IMR-90 (cell line): ENCODE measurements at regions not wholly inside any gene's neighbourhood (a gene's known extent, or its start where the extent isn't known, plus 50 kb on each side); places are given as distances from the start of the nearest gene placed in this dataset.
"Not testable (repeated sequence)": the region's sequence is repeated elsewhere in the genome, so short reads cannot be mapped to it uniquely, and the experiment has no call there.

Experiments used
- ATAC-seq: fragments of 200-7000 bp; cut with Tn5 transposase; 2 replicates; pipeline ENCODE4 v1.9.1; 2020; ENCODE audit warnings: low read depth, mild to moderate bottlenecking, moderate library complexity
- BruUV-seq: library from RNA; stranded (reverse); fragments of 400-500 nt; replicated peaks from 2 replicates; lab custom pipeline; 2021; lab: Mats Ljungman, UMichigan
- CTCF ChIA-PET: fragments of 300-600 bp; formaldehyde crosslinking; extraction: SDS; loops from one replicate; lab custom pipeline; 2021; ENCODE audit warnings: antibody characterized with exemption; lab: Yijun Ruan, JAX
- POLR2A ChIA-PET: fragments of 300-600 bp; sonication (Branson Sonifier 250); formaldehyde crosslinking; loops from one replicate; lab custom pipeline; 2022; ENCODE audit warnings: antibody characterized with exemption; ENCODE audit not compliant: unreplicated experiment; lab: Charles Lee
- DNase-seq: peaks from one replicate; pipeline ENCODE4 v3.0.0; 2013
- H2AFZ ChIP-seq: replicated peaks from 2 replicates; pipeline ENCODE3; 2013; ENCODE audit warnings: low read length, mild to moderate bottlenecking; ENCODE audit not compliant: poor library complexity
- H2AK5ac ChIP-seq: 2 replicates; pipeline ENCODE4 v1.6.1; 2013; ENCODE audit warnings: low read depth, low read length, inconsistent platforms
- H2AK9ac ChIP-seq: replicated peaks from 2 replicates; pipeline ENCODE3; 2013; ENCODE audit warnings: mild to moderate bottlenecking, low read depth, low read length, moderate library complexity; ENCODE audit not compliant: poor library complexity
- H2BK120ac ChIP-seq: 2 replicates; pipeline ENCODE4 v1.6.1; 2013; ENCODE audit warnings: low read depth, low read length, inconsistent platforms
- H2BK15ac ChIP-seq: 3 replicates; pipeline ENCODE4 v1.6.1; 2013; ENCODE audit warnings: low read depth, low read length, inconsistent platforms
- H2BK20ac ChIP-seq: 2 replicates; pipeline ENCODE4 v1.6.1; 2013; ENCODE audit warnings: low read depth, mild to moderate bottlenecking, inconsistent platforms, low read length, moderate library complexity
- H2BK5ac ChIP-seq: 2 replicates; pipeline ENCODE4 v1.6.1; 2013; ENCODE audit warnings: mild to moderate bottlenecking, low read depth, low read length, inconsistent platforms; ENCODE audit not compliant: poor library complexity, severe bottlenecking
- H3K14ac ChIP-seq: replicated peaks from 2 replicates; pipeline ENCODE4 v1.6.1; 2013; ENCODE audit warnings: low read depth, low read length, inconsistent platforms
- H3K18ac ChIP-seq: 2 replicates; pipeline ENCODE4 v1.6.1; 2013; ENCODE audit warnings: low read depth, low read length, control low read depth
- H3K23ac ChIP-seq: 2 replicates; pipeline ENCODE4 v1.6.1; 2013; ENCODE audit warnings: low read depth, low read length, inconsistent platforms
- H3K27ac ChIP-seq: 2 replicates; pipeline ENCODE4 v1.5.1; 2013; ENCODE audit warnings: mild to moderate bottlenecking, control low read depth, low read length; ENCODE audit not compliant: insufficient read depth
- H3K27me3 ChIP-seq: 2 replicates; pipeline ENCODE4 v1.6.1; 2013; ENCODE audit warnings: low read length; ENCODE audit not compliant: control insufficient read depth, insufficient read depth
- H3K36me3 ChIP-seq: 2 replicates; pipeline ENCODE4 v1.6.1; 2013; ENCODE audit warnings: low read length, mixed read lengths; ENCODE audit not compliant: control insufficient read depth, insufficient read depth
- H3K4ac ChIP-seq: 2 replicates; pipeline ENCODE4 v1.6.1; 2013; ENCODE audit warnings: low read depth, low read length, inconsistent platforms
- H3K4me1 ChIP-seq: 2 replicates; pipeline ENCODE4 v1.6.1; 2013; ENCODE audit warnings: low read length, mixed read lengths; ENCODE audit not compliant: control insufficient read depth, insufficient read depth
- H3K4me2 ChIP-seq: 2 replicates; pipeline ENCODE4 v1.6.1; 2013; ENCODE audit warnings: low read depth, mild to moderate bottlenecking, control low read depth, low read length, moderate library complexity
- H3K4me3 ChIP-seq: 2 replicates; pipeline ENCODE4 v1.5.1; 2013; ENCODE audit warnings: low read depth, mild to moderate bottlenecking, control low read depth, low read length, moderate library complexity; ENCODE audit not compliant: insufficient read depth
- H3K56ac ChIP-seq: 2 replicates; pipeline ENCODE4 v1.6.1; 2013; ENCODE audit warnings: low read length, inconsistent platforms; ENCODE audit not compliant: insufficient read depth; ENCODE audit errors: extremely low read depth
- H3K79me1 ChIP-seq, 2 experiments: 2 replicates each; pipeline ENCODE4 v1.6.1; 2013; ENCODE audit warnings: low read length in 2 of 2, inconsistent platforms in 1 of 2, low read depth in 1 of 2
- H3K9ac ChIP-seq: 2 replicates; pipeline ENCODE4 v1.6.1; 2013; ENCODE audit warnings: low read depth, low read length, control low read depth
- H3K9me1 ChIP-seq: 2 replicates; pipeline ENCODE4 v1.6.1; 2013; ENCODE audit warnings: low read length, inconsistent platforms; ENCODE audit not compliant: insufficient read depth
- H3K9me3 ChIP-seq: 2 replicates; pipeline ENCODE4 v1.6.1; 2013; ENCODE audit warnings: low read length; ENCODE audit not compliant: control insufficient read depth, insufficient read depth
- H4K20me1 ChIP-seq: 2 replicates; pipeline ENCODE4 v1.6.1; 2013; ENCODE audit warnings: low read length, inconsistent platforms; ENCODE audit not compliant: insufficient read depth
- H4K5ac ChIP-seq: 2 replicates; pipeline ENCODE4 v1.6.1; 2013; ENCODE audit warnings: mild to moderate bottlenecking, low read depth, low read length, control low read depth
- H4K8ac ChIP-seq, 2 experiments: 2 replicates each; pipeline ENCODE4 v1.6.1; 2013; ENCODE audit warnings: low read depth in 2 of 2, low read length in 2 of 2, control low read depth in 1 of 2, inconsistent platforms in 1 of 2
- H4K91ac ChIP-seq: 2 replicates; pipeline ENCODE4 v1.6.1; 2013; ENCODE audit warnings: low read depth, low read length, inconsistent platforms; ENCODE audit not compliant: insufficient read depth
- BHLHE40 ChIP-seq: fragments of 150-350 bp; IDR thresholded peaks from 2 replicates; pipeline ENCODE4 v1.6.1; 2016; ENCODE audit warnings: mild to moderate bottlenecking, low read depth, low read length
- CHD1 ChIP-seq: IDR thresholded peaks from 2 replicates; pipeline ENCODE4 v1.6.1; 2012; ENCODE audit warnings: low read depth, low read length, improper control_type of control experiment
- MAZ ChIP-seq: IDR thresholded peaks from 2 replicates; pipeline ENCODE4 v1.6.1; 2012; ENCODE audit warnings: low read depth, mild to moderate bottlenecking, low read length, improper control_type of control experiment, moderate library complexity, borderline replicate concordance
- NFE2L2 ChIP-seq: fragments of 150-350 bp; IDR thresholded peaks from 2 replicates; pipeline ENCODE4 v1.6.1; 2016; ENCODE audit warnings: low read depth, mild to moderate bottlenecking, low read length
- RAD21 ChIP-seq: IDR thresholded peaks from 2 replicates; pipeline ENCODE4 v1.6.1; 2012; ENCODE audit warnings: low read length, improper control_type of control experiment
- RCOR1 ChIP-seq: IDR thresholded peaks from 2 replicates; pipeline ENCODE4 v1.6.1; 2012; ENCODE audit warnings: mild to moderate bottlenecking, low read length, improper control_type of control experiment; ENCODE audit not compliant: insufficient replicate concordance
- RFX5 ChIP-seq: IDR thresholded peaks from 2 replicates; pipeline ENCODE4 v1.8.0; 2012; ENCODE audit warnings: low read depth, mild to moderate bottlenecking, low read length, moderate library complexity
- SMC3 ChIP-seq: fragments of 150-350 bp; IDR thresholded peaks from 2 replicates; pipeline ENCODE4 v1.6.1; 2016; ENCODE audit warnings: low read depth, mild to moderate bottlenecking, antibody characterized with exemption, low read length, moderate library complexity
- WGBS, 2 experiments: methylation state at CpG; one replicate each; pipeline versions ENCODE4 v1.1.5 to v1.1.7; 2013; ENCODE audit warnings: missing lambda C conversion rate in 2 of 2; ENCODE audit not compliant: insufficient read length in 1 of 2; ENCODE audit errors: extremely low coverage in 2 of 2; 5-methylcytosine and 5-hydroxymethylcytosine counted together
- dilution Hi-C: fragments of 300-500 bp; cut with HindIII; formaldehyde crosslinking; loops from one replicate; pipeline ENCODE4 v1.14.3; 2018; ENCODE audit warnings: low sequenced_read_pairs; ENCODE audit not compliant: unreplicated experiment
- in situ Hi-C: fragments of 300-500 bp; cut with MboI; formaldehyde crosslinking; loops from 3 replicates; pipeline ENCODE4 v1.14.3; 2019; ENCODE audit warnings: low sequenced_read_pairs, inconsistent platforms, mixed read lengths
- intact Hi-C: fragments of 100-400 bp; cut with micrococcal nuclease; formaldehyde crosslinking; loops from 2 replicates; pipeline ENCODE4 v1.10.0; 2022
- TF ChIP-seq, protein P1 (sequence below): conservative IDR thresholded peaks from 2 replicates; pipeline ENCODE4 v1.5.1; 2012; ENCODE audit warnings: mild to moderate bottlenecking, low read depth, low read length, improper control_type of control experiment

DNA sequence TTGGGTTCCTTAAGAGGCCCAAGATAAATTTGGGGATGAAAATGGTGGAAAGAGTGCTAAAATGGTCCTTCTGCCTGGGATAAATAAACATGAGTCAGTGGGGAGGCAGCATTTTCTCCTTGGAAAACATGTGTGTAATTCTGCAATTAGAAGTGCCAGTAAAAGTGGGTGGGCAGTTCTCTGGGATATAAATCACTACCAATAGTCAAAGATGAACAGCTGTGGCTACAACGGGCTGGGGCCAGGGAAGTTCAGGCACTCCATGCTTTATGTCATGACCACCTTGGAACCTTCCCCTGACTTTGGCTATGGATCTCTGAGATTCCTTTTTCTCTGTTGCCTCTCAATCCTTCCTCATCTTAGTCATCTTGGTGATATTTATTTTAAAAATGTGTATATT is 56.5 kb upstream of the CYRIA start:
- Histone ChIP-seq H3K79me1 (no peaks in the 10 kb centered on the region), H3K4me1 (no peaks in the 10 kb centered on the region), H3K56ac (no peak overlapping the region), H2BK15ac (no peak overlapping the region), H3K27ac (no peak overlapping the region), H3K36me3 (no peaks in the 10 kb centered on the region), H3K9ac (no peak overlapping the region), H4K91ac (no peak overlapping the region), H3K9me1 (no peaks in the 10 kb centered on the region), H3K9me3 (no peaks in the 10 kb centered on the region), H2AK5ac (no peak overlapping the region), H2AFZ (no peak overlapping the region), H2BK5ac (no peak overlapping the region), H3K23ac (no peak overlapping the region), H4K8ac (no peak overlapping the region), H3K4ac (no peak overlapping the region), H2BK120ac (no peak overlapping the region), H2AK9ac (no peak overlapping the region), H4K5ac (no peak overlapping the region), H3K4me3 (no peak overlapping the region), H2BK20ac (no peak overlapping the region), H4K20me1 (no peaks in the 10 kb centered on the region), H3K18ac (no peak overlapping the region), H3K14ac (no peak overlapping the region), H3K4me2 (no peak overlapping the region), H3K27me3 (peaks cover under 1% of the 10 kb centered on the region; the same call in 1 of the 2 replicates)
- ChIA-PET POLR2A (no interaction called here), CTCF (no interaction called here)
- in situ Hi-C loops, result no loop called here
- intact Hi-C loops, result no loop called here
- BruUV-seq, result no TSS peak
- TF ChIP-seq NFE2L2 (no peak), CHD1 (no peak), BHLHE40 (no peak), RAD21 (no peak), MAZ (no peak), RFX5 (no peak), SMC3 (no peak), RCOR1 (no peak)
- TF ChIP-seq, protein P1, sequence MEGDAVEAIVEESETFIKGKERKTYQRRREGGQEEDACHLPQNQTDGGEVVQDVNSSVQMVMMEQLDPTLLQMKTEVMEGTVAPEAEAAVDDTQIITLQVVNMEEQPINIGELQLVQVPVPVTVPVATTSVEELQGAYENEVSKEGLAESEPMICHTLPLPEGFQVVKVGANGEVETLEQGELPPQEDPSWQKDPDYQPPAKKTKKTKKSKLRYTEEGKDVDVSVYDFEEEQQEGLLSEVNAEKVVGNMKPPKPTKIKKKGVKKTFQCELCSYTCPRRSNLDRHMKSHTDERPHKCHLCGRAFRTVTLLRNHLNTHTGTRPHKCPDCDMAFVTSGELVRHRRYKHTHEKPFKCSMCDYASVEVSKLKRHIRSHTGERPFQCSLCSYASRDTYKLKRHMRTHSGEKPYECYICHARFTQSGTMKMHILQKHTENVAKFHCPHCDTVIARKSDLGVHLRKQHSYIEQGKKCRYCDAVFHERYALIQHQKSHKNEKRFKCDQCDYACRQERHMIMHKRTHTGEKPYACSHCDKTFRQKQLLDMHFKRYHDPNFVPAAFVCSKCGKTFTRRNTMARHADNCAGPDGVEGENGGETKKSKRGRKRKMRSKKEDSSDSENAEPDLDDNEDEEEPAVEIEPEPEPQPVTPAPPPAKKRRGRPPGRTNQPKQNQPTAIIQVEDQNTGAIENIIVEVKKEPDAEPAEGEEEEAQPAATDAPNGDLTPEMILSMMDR, result no peak
- ATAC-seq (no peak), DNase-seq (no peak)
- WGBS, 2 experiments, result no CpG with 5 or more reads among the region's 1 CpG
- dilution Hi-C loops, result no loop called here

DNA sequence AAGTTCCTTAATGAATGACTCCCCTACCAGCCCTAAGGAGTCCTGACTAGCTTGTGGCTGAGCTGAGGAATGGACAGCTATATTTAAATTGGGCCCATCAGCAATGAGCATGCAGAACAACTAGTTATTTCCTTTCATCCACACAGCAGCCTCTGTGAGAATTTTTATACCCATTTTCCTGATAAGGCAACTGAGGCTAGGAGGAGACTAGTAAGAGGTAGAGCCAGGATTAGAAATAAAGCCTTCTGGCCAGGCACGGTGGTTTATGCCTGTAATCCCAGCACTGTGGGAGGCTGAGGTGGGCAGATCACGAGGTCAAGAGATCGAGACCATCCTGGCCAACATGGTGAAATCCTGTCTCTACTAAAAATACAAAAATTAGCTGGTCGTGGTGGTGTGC is 55.9 kb upstream of the CYRIA start:
- CTCF ChIA-PET, H2BK20ac ChIP-seq, H3K27ac ChIP-seq, H2AK5ac ChIP-seq, H2BK120ac ChIP-seq, H3K4ac ChIP-seq, H2BK5ac ChIP-seq, H3K36me3 ChIP-seq, H3K9me1 ChIP-seq, H4K5ac ChIP-seq, H4K20me1 ChIP-seq, H3K56ac ChIP-seq, H3K4me3 ChIP-seq, H3K4me1 ChIP-seq, dilution Hi-C loops, H3K23ac ChIP-seq, H2BK15ac ChIP-seq, H2AK9ac ChIP-seq, H2AFZ ChIP-seq, H4K91ac ChIP-seq, H3K14ac ChIP-seq, BruUV-seq, H3K4me2 ChIP-seq, H3K27me3 ChIP-seq, H4K8ac ChIP-seq, ATAC-seq, H3K18ac ChIP-seq, intact Hi-C loops, H3K9me3 ChIP-seq, POLR2A ChIA-PET, DNase-seq, H3K79me1 ChIP-seq, H3K9ac ChIP-seq, in situ Hi-C loops: not testable (repeated sequence)
- no CpG with 5 or more reads among the region's 4 CpGs for WGBS, 2 experiments
